Activated CD8-positive, alpha-beta memory T cell treated with anti-CD3 and anti-CD28 coated beads for 36 hours (primary cell): ENCODE measurements at regions not wholly inside any gene's neighbourhood (a gene's known extent, or its start where the extent isn't known, plus 50 kb on each side); places are given as distances from the start of the nearest gene placed in this dataset.

Experiments
- CTCF ChIA-PET: fragments of 350-600 bp; sonication (Branson Sonifier 250); formaldehyde crosslinking; loops from one replicate; lab custom pipeline; 2021; ENCODE audit warnings: antibody characterized with exemption; lab: Charles Lee
- POLR2A ChIA-PET: fragments of 350-600 bp; sonication (Branson Sonifier 250); formaldehyde crosslinking; loops from one replicate; lab custom pipeline; 2021; ENCODE audit warnings: antibody characterized with exemption; lab: Charles Lee

DNA sequence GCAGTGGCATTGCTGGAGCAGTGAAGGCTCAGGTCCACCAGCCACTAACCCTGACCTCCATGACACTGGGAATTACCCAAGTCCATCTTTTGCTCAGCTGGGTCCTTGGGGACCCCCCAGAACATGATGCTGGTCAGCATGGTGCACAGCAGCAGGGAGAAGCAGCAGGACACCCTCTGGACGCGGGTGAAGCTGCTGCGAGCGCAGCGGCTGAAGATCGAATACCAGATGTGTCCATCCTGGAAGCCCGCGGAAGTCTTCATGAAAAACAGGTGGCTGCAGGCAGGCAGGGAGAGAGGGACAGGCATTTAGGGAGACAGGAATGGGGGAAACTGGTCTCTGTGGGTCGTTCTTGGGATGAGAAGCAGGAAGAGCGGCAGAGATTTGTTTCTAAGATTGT lies 53.4 kb upstream of the GCSH start:
- CTCF ChIA-PET, result no interaction called here
- POLR2A ChIA-PET, result no interaction called here

DNA sequence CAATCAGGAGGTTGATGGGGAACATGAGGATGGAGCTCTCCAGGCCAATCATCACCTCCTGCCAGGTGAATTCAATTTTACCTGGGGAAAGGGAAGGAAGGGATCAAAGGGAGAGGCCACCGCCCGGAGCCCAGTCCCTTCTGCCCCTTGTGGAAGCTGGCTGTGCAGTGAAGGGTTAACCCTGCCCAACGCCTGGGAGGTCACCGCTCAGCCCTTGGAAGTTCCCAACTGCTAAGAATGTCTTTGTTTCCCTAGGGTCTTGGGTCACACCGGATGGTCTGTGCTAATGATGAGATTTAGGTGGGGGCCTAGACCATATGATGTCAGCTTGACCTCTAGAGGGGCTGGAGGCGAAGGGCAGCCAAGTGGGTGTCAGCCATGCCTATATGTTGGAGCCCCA lies 52.1 kb upstream of the GCSH start:
- CTCF ChIA-PET, result interaction anchor here (0.7 kb wide), 1 partner anchor 326 kb away, joined by 3 read pairs; no protein-coding TSS in a partner anchor
- POLR2A ChIA-PET, result no interaction called here
